AG04450 (cell line): ENCODE measurements at regions not wholly inside any gene's neighbourhood (a gene's known extent, or its start where the extent isn't known, plus 50 kb on each side); places are given as distances from the start of the nearest gene placed in this dataset.
"Not testable (repeated sequence)": the region's sequence is repeated elsewhere in the genome, so short reads cannot be mapped to it uniquely, and the experiment has no call there.

ENCODE experiments used
- CTCF ChIA-PET: fragments of 300-600, 350-600 bp; formaldehyde crosslinking; extraction: SDS; loops from one replicate; lab custom pipeline; 2022; ENCODE audit warnings: antibody characterized with exemption, inconsistent platforms; lab: Charles Lee
- POLR2A ChIA-PET: fragments of 350-600 bp; formaldehyde crosslinking; extraction: SDS; loops from one replicate; lab custom pipeline; 2021; ENCODE audit warnings: antibody characterized with exemption, inconsistent platforms; lab: Yijun Ruan, JAX
- DNase-seq: peaks from one replicate; pipeline ENCODE4 v3.0.0-alpha.2; 2011; ENCODE audit warnings: low read depth, low spot score
- H3K27ac ChIP-seq: one replicate; pipeline ENCODE4 v1.5.1; 2012; ENCODE audit warnings: low read depth, low read length, control low read depth
- H3K27me3 ChIP-seq: one replicate; pipeline ENCODE4 v1.6.0; 2012; ENCODE audit warnings: low read length; ENCODE audit not compliant: control insufficient read depth, insufficient read depth
- H3K4me3 ChIP-seq: 2 replicates; pipeline ENCODE4 v1.5.1; 2011; ENCODE audit warnings: mild to moderate bottlenecking, low read depth, low read length, control low read depth
- H3K9me3 ChIP-seq: 2 replicates; pipeline ENCODE4 v1.5.1; 2012; ENCODE audit warnings: low read length; ENCODE audit not compliant: control insufficient read depth, insufficient read depth
- CTCF ChIP-seq: IDR thresholded peaks from 2 replicates; pipeline ENCODE4 v1.5.1; 2011; ENCODE audit warnings: low read depth, low read length, control low read depth, inconsistent platforms

- DNase-seq, H3K27ac ChIP-seq, H3K4me3 ChIP-seq, H3K9me3 ChIP-seq, POLR2A ChIA-PET, CTCF ChIA-PET, H3K27me3 ChIP-seq: not testable (repeated sequence)
These were observed 53.8 kb upstream of the HIVEP2 start for GRCh38 chr6:142998739-142999138.

- H3K4me3 ChIP-seq = no peak overlapping the region
- no peaks in the 10 kb centered on the region for H3K9me3 ChIP-seq
- POLR2A ChIA-PET = no interaction called here
- no peaks in the 10 kb centered on the region for H3K27me3 ChIP-seq
- no peak for DNase-seq
- H3K27ac ChIP-seq = no peak overlapping the region
- CTCF ChIA-PET = no interaction called here
- no peak for TF ChIP-seq CTCF
These were observed 55.8 kb upstream of the HIVEP2 start for GRCh38 chr6:143000811-143001210.

GRCh38 chr6:143002686-143003085, 57.7 kb upstream of the HIVEP2 start:
- Histone ChIP-seq H3K27ac (no peak overlapping the region), H3K9me3 (no peaks in the 10 kb centered on the region), H3K4me3 (no peak overlapping the region), H3K27me3 (no peaks in the 10 kb centered on the region)
- ChIA-PET POLR2A (no interaction called here), CTCF (no interaction called here)
- no peak for DNase-seq
- TF ChIP-seq CTCF = no peak

GRCh38 chr6:143003676-143004075, 57.0 kb upstream of the AIG1 start:
- Histone ChIP-seq H3K27ac (no peak overlapping the region), H3K9me3 (no peaks in the 10 kb centered on the region), H3K27me3 (no peaks in the 10 kb centered on the region), H3K4me3 (no peak overlapping the region)
- ChIA-PET CTCF (no interaction called here), POLR2A (no interaction called here)
- TF ChIP-seq CTCF = no peak
- no peak for DNase-seq

GRCh38 chr6:143005816-143006215, 54.9 kb upstream of the AIG1 start:
- ChIA-PET CTCF (no interaction called here), POLR2A (interaction anchor here (0.6 kb wide), 1 partner anchor 380 kb away, joined by 3 read pairs; no protein-coding TSS in a partner anchor)
- no peak overlapping the region for H3K4me3 ChIP-seq
- H3K27me3 ChIP-seq = no peaks in the 10 kb centered on the region
- no peak for TF ChIP-seq CTCF
- no peak for DNase-seq
- no peak overlapping the region for H3K27ac ChIP-seq
- no peaks in the 10 kb centered on the region for H3K9me3 ChIP-seq

GRCh38 chr6:143006787-143007186, 53.9 kb upstream of the AIG1 start:
- DNase-seq = no peak
- TF ChIP-seq CTCF = no peak
- Histone ChIP-seq H3K27ac (no peak overlapping the region), H3K27me3 (no peaks in the 10 kb centered on the region), H3K9me3 (no peaks in the 10 kb centered on the region), H3K4me3 (no peak overlapping the region)
- POLR2A ChIA-PET = no interaction called here
- CTCF ChIA-PET = no interaction called here
